ENCODE measurements at regions not wholly inside any gene's neighbourhood (a gene's known extent, or its start where the extent isn't known, plus 50 kb on each side); places are given as distances from the start of the nearest gene placed in this dataset.

GRCh38 chrX:20965270-20966044, 408.8 kb upstream of the CNKSR2 start:
- Histone ChIP-seq H3K9ac (ENCODE audit: low read length) (no peak overlapping the region), H2AFZ (ENCODE audit: low read depth, low read length, poor library complexity, severe bottlenecking) (no peak overlapping the region), H3K9me2 (ENCODE audit: insufficient read depth) (no peaks in the 10 kb centered on the region), H3K9me3 (ENCODE audit: control insufficient read depth in 1 of 2, insufficient read depth in 1 of 2, low read depth in 1 of 2, low read length in 2 of 2) (no peaks in the 10 kb centered on the region), H3K79me2 (ENCODE audit: insufficient read depth, low read length) (no peaks in the 10 kb centered on the region), H3K36me3 (ENCODE audit: control insufficient read depth in 1 of 2, insufficient read depth in 2 of 2, low read length in 2 of 2) (no peaks in the 10 kb centered on the region), H3K4me3 (replicated peaks in 1 of 2; ENCODE audit: low read depth in 1 of 2, low read length in 2 of 2) (no peak overlapping the region), H3K27ac (ENCODE audit: low read depth, low read length) (no peak overlapping the region), H3K27me3 (ENCODE audit: insufficient read depth, low read length) (no peaks in the 10 kb centered on the region), H3K4me1 (ENCODE audit: control insufficient read depth in 1 of 2, insufficient read depth in 2 of 2, low read length in 2 of 2) (no peaks in the 10 kb centered on the region), H3K4me2 (ENCODE audit: low read length) (no peak overlapping the region), H4K20me1 (ENCODE audit: insufficient read depth) (no peaks in the 10 kb centered on the region)
- ATAC-seq (no peak), DNase-seq (ENCODE audit: low read depth, low spot score) (no peak)
- BruUV-seq (replicated peaks) = no TSS peak
- CTCF ChIA-PET = no interaction called here
- intact Hi-C loops (cut with micrococcal nuclease) = no loop called here
- POLR2A ChIA-PET = no interaction called here
- RAD21 ChIA-PET (ENCODE audit: low non-redundant PET in 1 of 2, low total read pairs in 2 of 2, uncharacterized antibody in 2 of 2, unreplicated experiment in 2 of 2) = no interaction called here
- TF ChIP-seq, protein P1, sequence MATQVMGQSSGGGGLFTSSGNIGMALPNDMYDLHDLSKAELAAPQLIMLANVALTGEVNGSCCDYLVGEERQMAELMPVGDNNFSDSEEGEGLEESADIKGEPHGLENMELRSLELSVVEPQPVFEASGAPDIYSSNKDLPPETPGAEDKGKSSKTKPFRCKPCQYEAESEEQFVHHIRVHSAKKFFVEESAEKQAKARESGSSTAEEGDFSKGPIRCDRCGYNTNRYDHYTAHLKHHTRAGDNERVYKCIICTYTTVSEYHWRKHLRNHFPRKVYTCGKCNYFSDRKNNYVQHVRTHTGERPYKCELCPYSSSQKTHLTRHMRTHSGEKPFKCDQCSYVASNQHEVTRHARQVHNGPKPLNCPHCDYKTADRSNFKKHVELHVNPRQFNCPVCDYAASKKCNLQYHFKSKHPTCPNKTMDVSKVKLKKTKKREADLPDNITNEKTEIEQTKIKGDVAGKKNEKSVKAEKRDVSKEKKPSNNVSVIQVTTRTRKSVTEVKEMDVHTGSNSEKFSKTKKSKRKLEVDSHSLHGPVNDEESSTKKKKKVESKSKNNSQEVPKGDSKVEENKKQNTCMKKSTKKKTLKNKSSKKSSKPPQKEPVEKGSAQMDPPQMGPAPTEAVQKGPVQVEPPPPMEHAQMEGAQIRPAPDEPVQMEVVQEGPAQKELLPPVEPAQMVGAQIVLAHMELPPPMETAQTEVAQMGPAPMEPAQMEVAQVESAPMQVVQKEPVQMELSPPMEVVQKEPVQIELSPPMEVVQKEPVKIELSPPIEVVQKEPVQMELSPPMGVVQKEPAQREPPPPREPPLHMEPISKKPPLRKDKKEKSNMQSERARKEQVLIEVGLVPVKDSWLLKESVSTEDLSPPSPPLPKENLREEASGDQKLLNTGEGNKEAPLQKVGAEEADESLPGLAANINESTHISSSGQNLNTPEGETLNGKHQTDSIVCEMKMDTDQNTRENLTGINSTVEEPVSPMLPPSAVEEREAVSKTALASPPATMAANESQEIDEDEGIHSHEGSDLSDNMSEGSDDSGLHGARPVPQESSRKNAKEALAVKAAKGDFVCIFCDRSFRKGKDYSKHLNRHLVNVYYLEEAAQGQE (IDR thresholded peaks at IDR 0.05; ENCODE audit: low read depth) = no peak
- no peak for TF ChIP-seq MAX (IDR thresholded peaks at IDR 0.05)
- TF ChIP-seq EZH2phosphoT487 (IDR thresholded peaks at IDR 0.05; ENCODE audit: borderline replicate concordance) = no peak
- no peak for TF ChIP-seq ZBTB33 (IDR thresholded peaks at IDR 0.05; ENCODE audit: extremely low read depth, insufficient replicate concordance, low read length)
- TF ChIP-seq TCF7L2 (IDR thresholded peaks at IDR 0.05; ENCODE audit: borderline replicate concordance, extremely low read depth, insufficient read depth, insufficient read length) = no peak
- no peak for TF ChIP-seq ZFX (IDR thresholded peaks at IDR 0.05)
- no peak for TF ChIP-seq SIN3A (IDR thresholded peaks at IDR 0.05; ENCODE audit: low read depth)
- no peak for TF ChIP-seq JUND (IDR thresholded peaks at IDR 0.05)
- no peak for TF ChIP-seq SRF (IDR thresholded peaks at IDR 0.05; ENCODE audit: low read depth)
- no peak for TF ChIP-seq ELF1 (IDR thresholded peaks at IDR 0.05; ENCODE audit: borderline replicate concordance, low read depth)
- no peak for TF ChIP-seq FOSL1 (IDR thresholded peaks at IDR 0.05; ENCODE audit: low read depth)
- TF ChIP-seq POLR2A (IDR thresholded peaks at IDR 0.05; ENCODE audit: borderline replicate concordance, extremely low read depth, insufficient read depth, insufficient read length) = no peak
- TF ChIP-seq RAD21 (IDR thresholded peaks at IDR 0.05; ENCODE audit: low read depth) = no peak
- no peak for TF ChIP-seq CBX3 (IDR thresholded peaks at IDR 0.05; ENCODE audit: low read depth)
- TF ChIP-seq ZNF274 (IDR thresholded peaks at IDR 0.05; ENCODE audit: low read depth, low read length) = no peak
- no peak for TF ChIP-seq CEBPB (IDR thresholded peaks at IDR 0.05; ENCODE audit: low read depth)
- no peak for TF ChIP-seq SP1 (IDR thresholded peaks at IDR 0.05; ENCODE audit: low read depth)
